HG02678 (cell line): ENCODE measurements at regions not wholly inside any gene's neighbourhood (a gene's known extent, or its start where the extent isn't known, plus 50 kb on each side); places are given as distances from the start of the nearest gene placed in this dataset.
"Not testable (repeated sequence)": the region's sequence is repeated elsewhere in the genome, so short reads cannot be mapped to it uniquely, and the experiment has no call there.

Experiments
- ATAC-seq: cut with Tn5 transposase; IDR thresholded peaks from one replicate; pipeline ENCODE4 v1.9.1; 2021; ENCODE audit warnings: mild to moderate bottlenecking, moderate library complexity; ENCODE audit not compliant: unreplicated experiment

DNA sequence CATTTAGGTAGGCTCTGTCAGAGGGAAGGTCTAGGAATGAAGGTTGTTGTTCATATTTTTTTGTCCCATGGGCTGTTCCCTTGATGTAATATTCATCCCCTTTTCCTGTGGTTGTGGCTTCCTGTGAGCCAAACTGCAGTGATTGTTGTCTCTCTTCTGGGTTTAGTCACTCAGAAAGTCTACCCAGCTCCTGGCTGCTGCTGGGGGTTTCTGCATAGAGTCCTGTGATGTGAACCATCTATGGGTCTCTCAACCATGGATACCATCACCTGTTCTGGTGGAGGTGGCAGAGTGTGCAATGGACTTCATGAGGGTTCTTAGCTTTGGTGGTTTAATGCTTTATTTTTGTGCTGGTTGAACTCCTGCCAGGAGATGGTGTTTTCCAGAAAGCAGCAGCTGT is 122.8 kb downstream of the ZC4H2 start:
- no peak for ATAC-seq

DNA sequence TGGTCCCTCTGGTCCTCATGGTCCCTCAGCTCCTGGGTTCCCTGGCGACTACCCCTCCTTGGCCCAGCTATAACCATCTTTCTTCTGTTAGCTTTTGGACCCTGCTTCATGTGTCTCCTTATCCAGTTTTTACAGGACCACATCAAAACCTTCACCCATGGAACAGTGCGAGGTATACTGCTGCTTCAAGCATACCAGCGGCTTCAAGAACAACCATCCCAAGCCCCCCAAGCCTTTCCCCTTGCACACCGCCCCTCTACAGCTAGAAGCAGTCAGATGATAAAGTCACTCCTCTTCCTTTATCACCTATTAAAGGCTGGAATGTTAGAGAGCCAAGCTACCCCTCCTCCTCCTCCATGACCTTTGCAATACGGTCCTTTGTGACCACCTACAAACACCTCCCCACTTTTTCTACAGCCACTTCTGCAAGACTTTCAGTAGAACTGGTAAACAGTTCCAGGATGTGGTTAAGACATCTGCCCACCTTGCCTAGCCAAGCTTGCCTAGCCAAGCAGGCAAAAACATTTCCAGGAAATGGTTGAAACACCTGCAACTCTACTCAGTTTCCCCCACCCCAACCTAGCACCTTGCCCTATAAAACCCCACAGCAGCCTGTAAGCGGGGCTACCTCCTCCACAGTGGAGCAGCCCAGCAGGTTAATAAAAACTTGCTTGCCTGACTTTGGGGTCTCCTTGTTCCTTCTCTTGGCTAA is 125.7 kb downstream of the ZC4H2 start:
- ATAC-seq: no peak

DNA sequence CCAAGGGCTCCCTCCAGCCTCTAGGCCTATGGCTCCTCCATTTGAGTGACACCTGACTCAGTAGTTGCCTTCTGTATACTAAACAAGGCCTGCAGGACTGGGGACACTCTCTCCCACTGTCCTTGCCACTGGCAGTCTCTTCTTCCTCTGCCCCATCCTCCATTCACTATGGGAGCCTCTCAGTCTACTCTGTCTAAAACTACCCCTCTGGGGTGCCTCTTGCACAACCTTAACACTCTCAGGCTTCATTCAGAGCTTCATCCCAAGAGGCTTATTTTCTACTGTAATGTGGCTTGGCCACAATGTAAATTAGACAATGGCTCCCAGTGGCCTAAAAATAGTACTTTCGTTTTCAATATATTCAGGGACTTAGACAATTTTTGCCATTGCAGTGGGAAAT is 133.0 kb downstream of the ZC4H2 start:
- no peak for ATAC-seq

DNA sequence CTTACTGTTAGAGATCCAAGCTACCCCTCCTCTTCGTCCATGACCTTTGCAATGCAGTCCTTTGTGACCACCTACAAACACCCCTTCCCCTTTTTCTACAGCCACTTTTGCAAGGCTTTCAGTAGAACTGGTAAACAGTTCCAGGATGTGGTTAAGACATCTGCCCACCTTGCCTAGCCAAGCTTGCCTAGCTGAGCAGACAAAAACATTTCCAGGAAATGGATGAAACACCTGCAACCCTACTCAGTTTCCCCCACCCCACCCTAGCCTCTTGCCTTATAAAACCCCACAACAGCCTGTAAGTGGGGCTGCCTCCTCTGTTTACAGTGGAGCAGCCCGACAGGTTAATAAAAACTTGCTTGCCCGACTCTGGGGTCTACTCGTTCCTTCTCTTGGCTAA is 133.8 kb downstream of the ZC4H2 start:
- ATAC-seq: peak; percentile 64

DNA sequence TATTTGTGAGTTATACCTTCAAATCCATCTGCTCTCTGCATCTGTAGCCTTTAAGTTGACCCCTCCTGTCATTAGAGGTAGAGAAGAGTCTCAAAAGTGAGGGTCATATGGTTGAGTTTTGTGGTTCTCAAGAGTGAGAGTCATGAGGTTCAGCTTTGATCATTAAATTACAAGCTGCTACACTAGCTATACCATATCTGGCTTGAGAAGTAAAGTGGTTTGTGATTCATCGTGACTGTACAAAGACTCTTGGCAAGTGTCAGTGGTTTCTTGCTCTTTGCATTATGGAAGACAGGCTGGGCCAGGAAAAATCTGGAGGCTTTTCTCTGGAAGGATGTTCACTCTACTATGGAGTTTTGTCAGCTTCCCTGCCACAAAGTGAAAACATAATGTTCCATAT is 170.6 kb downstream of the ZC4H2 start:
- no peak for ATAC-seq

DNA sequence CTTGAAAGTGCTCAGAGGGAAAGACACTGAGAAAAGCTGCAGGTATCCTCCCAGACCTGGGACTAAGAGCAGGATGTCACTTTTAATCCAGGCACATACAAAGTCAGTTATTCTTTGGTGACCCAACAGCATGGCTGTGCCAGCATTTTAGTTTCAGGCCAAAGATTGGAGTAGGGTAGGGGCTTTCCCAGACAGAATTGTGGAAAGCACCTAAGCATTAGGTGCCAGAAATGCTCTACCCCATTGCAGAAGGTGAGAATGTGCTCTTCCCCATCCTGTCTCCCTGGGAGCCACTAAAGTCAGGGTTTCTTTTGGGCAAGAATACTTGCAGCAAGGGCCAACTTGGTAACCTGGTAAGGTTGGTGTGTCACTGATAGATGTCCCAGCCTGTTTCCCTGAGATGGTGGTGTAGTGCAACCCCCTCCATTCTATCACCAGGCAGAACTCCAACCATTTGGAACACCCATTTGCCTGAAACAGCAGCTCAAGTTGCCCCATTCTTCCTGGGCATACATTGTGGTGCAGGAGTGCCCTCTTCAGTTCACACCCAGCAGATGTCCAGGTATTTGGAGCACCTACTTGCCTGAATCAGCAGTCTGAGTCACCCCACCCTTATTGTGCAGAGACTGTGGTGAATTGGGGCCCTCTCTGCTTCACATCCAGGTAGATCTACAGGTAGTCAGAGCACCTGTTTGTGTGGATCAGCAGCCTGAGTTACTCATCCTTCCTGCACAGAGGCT is 183.5 kb downstream of the ZC4H2 start:
- no peak for ATAC-seq

DNA sequence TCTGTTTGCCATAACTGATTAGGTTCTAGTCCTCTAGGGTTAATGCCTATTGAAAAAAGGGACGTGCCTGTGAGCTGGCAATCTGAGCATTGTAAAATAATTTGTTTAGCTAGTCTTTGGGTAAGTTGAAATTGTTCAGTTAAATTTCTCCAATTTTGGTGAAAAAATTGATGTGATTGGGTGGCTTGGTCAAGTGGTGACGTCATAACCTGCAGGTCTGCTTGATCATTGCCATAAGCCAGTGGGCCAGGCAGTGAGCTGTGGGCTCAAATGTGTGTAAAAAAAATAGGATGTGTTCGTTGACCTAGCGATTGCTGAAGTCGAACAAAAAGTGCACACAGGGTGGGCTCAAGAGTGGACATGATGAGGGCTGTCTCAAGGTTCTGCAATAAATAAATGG is 193.3 kb downstream of the ZC4H2 start:
- ATAC-seq: no peak

DNA sequence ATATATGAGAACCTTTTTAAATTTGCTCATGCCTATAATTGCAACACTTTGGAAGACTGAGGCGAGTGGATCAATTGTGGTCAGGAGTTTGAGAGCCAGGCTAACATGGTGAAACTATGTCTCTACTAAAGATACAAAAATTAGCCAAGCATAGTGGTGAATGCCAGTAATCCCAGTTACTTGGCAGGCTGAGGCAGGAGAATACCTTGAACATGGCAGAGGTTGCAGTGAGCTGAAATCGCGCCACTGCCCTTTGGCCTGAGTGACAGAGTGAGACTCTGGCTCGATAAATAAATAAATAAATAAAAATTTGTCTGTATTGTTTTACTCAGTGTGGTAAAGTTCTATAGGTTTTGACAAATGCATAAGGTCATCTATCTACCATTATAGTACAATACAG is 218.2 kb downstream of the ZC4H2 start:
- ATAC-seq: no peak

DNA sequence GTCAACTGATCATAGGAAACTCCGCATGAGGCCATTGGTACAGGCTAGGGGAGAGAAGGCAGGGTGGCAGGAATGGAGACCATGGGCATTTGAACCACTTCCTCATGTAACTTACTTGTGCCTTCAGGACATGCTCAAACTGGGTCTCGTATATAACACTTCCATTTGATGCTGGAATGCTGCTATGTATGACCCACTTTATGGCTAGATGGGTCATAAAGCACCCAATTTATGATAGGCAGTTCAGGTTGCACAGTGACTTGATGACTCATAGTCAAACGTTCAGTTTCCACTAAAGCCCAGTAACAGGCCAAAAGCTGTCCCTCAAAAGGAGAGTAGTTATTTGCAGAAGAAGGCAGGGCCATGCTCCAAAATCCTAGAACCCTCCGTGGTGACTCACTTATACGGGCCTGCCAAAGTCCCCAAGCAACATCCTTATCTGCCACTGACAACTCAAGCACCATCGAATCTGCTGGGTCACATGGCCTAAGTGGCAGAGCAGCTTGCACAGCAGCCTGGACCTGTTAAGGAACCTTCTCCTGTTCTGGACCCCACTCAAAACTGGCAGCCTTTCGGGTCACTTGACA is 236.4 kb downstream of the ZC4H2 start:
- no peak for ATAC-seq

DNA sequence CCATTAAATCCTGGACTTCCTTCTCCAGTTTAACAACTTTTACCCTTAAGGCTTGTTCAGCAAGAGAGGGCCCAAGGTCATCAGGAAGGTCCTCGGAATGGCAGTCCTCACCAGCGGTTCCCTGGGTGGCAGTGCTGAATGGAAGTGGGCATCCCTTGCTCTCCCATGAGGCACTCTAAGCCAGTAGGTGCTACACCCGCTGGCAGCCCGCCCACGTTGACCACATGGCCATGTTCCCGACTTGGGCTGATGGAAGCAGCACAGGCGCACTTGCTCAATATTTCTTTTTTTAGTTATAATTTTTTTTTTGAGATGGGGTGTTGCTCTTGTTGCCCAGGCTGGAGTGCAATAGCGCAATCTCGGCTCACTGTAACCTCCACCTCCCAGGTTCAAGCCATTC is 277.9 kb downstream of the ZC4H2 start:
- ATAC-seq: no peak

DNA sequence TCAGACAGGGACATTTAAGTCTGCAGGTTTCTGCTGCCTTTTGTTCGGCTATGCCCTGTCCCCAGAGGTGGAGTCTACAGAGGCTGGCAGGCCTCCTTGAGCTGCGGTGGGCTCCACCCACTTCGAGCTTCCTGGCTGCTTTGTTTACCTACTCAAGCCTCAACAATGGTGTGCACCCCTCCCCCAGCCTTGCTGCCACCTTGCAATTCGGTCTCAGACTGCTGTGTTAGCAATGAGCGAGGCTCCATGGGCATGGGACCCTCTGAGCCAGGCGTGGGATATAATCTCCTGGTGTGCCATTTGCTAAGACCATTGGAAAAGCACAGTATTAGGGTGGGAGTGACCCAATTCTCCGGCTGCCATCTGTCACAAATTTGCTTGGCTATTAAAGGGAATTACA is 280.9 kb downstream of the ZC4H2 start:
- ATAC-seq: not testable (repeated sequence)

DNA sequence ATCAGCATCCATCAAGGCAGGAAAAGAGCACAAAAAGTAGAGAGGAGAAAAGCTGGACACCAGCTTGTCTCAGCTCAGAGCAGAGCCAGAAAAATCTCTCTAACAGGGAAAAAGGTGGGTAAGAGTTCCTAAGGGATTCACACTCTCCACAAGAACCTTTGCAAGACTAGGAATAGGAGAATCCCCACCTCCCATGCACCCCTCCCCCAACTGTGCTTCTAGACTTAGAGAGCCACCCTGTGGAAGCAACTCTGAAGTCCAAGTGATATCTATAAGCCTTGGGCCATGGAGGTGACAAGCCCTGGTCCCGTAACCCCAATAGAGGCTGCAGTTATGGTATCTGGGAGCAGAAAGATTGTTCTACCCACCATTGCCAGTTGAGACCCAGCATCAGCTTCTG is 267.6 kb upstream of the MTMR8 start:
- ATAC-seq: no peak

DNA sequence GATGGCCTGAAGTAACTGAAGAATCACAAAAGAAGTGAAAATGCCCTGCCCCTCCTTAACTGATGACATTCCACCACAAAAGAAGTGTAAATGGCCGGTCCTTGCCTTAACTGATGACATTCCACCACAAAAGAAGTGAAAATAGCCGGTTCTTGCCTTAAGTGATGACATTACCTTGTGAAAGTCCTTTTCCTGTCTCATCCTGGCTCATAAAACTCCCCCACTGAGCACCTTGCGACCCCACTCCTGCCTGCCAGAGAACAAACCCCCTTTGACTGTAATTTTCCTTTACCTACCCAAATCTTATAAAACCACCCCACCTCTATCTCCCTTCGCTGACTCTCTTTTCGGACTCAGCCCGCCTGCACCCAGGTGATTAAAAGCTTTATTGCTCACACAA is 262.0 kb upstream of the MTMR8 start:
- not testable (repeated sequence) for ATAC-seq

DNA sequence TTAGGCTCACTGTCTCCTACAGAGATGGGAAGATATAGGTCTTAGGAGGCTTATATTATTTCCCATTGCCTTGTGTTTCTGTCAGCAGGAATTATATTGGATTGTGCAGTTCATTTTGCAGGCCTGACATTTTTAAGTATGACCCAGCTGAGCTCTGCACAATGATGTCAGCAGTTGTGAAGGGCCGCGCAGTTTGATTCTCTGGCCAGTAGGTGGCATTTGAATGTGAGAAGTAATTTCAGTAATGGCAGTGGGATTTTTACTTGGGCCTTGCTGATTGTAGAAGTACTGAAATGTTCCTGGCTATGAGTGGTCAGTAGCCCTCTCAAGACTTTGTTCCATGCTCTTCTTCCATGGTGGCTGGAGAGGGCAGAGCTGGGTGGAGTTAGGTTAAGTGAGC is 247.2 kb upstream of the MTMR8 start:
- ATAC-seq: no peak
